MCF 10A (cell line): ENCODE measurements at regions not wholly inside any gene's neighbourhood (a gene's known extent, or its start where the extent isn't known, plus 50 kb on each side); places are given as distances from the start of the nearest gene placed in this dataset.
"Not testable (repeated sequence)": the region's sequence is repeated elsewhere in the genome, so short reads cannot be mapped to it uniquely, and the experiment has no call there.

Experiments
- BruUV-seq: library from RNA; stranded (reverse); fragments of 400-500 nt; replicated peaks from 2 replicates; lab custom pipeline; 2021; lab: Mats Ljungman, UMichigan
- CTCF ChIA-PET: fragments of 300-600 bp; sonication (Branson Sonifier 250); formaldehyde crosslinking; extraction: SDS; loops from one replicate; lab custom pipeline; 2021; ENCODE audit warnings: antibody characterized with exemption, inconsistent platforms; lab: Yijun Ruan, JAX
- POLR2A ChIA-PET: fragments of 300-600, 350-650 bp; sonication (Branson Sonifier 250); formaldehyde crosslinking; extraction: SDS; loops from one replicate; lab custom pipeline; 2020; ENCODE audit warnings: antibody characterized with exemption, inconsistent platforms; lab: Yijun Ruan, JAX
- DNase-seq: peaks from one replicate; pipeline ENCODE4 v3.0.0-alpha.2; 2018; ENCODE audit not compliant: unreplicated experiment
- H3K27ac Mint-ChIP-seq: one replicate; pipeline ENCODE4 v1.8.0; 2022; ENCODE audit warnings: mild to moderate bottlenecking, low read depth, mixed read lengths; ENCODE audit not compliant: unreplicated experiment
- H3K27me3 Mint-ChIP-seq: one replicate; pipeline ENCODE4 v1.8.0; 2022; ENCODE audit warnings: mixed read lengths; ENCODE audit not compliant: insufficient read depth, unreplicated experiment
- H3K36me3 Mint-ChIP-seq: one replicate; pipeline ENCODE4 v1.8.0; 2022; ENCODE audit warnings: mild to moderate bottlenecking, moderate library complexity, mixed read lengths; ENCODE audit not compliant: insufficient read depth, unreplicated experiment
- H3K4me1 Mint-ChIP-seq: one replicate; pipeline ENCODE4 v1.8.0; 2022; ENCODE audit warnings: mixed read lengths; ENCODE audit not compliant: insufficient read depth, unreplicated experiment
- H3K4me3 Mint-ChIP-seq: one replicate; pipeline ENCODE4 v1.8.0; 2022; ENCODE audit warnings: mild to moderate bottlenecking, moderate library complexity, mixed read lengths; ENCODE audit not compliant: unreplicated experiment
- H3K9me3 Mint-ChIP-seq: one replicate; pipeline ENCODE4 v1.8.0; 2022; ENCODE audit warnings: mixed read lengths; ENCODE audit not compliant: unreplicated experiment
- intact Hi-C: fragments of 100-400 bp; cut with micrococcal nuclease; formaldehyde crosslinking; loops from 2 replicates; pipeline ENCODE4 v1.14.1; 2022
- TF ChIP-seq, protein P1 (sequence below): fragments of 200-600 bp; IDR thresholded peaks from one replicate; pipeline ENCODE4 v1.8.0; 2022; ENCODE audit warnings: antibody characterized with exemption, mild to moderate bottlenecking; ENCODE audit not compliant: unreplicated experiment

GRCh38 chr6:92404281-92404680 is 1015.1 kb downstream of the EPHA7 start:
- CTCF ChIA-PET = no interaction called here

GRCh38 chr6:92399911-92400310 is 1019.4 kb downstream of the EPHA7 start:
- intact Hi-C loops = no loop called here
- Mint-ChIP-seq H3K36me3 (no peaks in the 10 kb centered on the region), H3K27ac (no peak overlapping the region), H3K4me1 (no peaks in the 10 kb centered on the region), H3K9me3 (no peaks in the 10 kb centered on the region), H3K4me3 (no peak overlapping the region), H3K27me3 (peaks cover 24% of the 10 kb centered on the region)
- POLR2A ChIA-PET = no interaction called here
- TF ChIP-seq, protein P1, sequence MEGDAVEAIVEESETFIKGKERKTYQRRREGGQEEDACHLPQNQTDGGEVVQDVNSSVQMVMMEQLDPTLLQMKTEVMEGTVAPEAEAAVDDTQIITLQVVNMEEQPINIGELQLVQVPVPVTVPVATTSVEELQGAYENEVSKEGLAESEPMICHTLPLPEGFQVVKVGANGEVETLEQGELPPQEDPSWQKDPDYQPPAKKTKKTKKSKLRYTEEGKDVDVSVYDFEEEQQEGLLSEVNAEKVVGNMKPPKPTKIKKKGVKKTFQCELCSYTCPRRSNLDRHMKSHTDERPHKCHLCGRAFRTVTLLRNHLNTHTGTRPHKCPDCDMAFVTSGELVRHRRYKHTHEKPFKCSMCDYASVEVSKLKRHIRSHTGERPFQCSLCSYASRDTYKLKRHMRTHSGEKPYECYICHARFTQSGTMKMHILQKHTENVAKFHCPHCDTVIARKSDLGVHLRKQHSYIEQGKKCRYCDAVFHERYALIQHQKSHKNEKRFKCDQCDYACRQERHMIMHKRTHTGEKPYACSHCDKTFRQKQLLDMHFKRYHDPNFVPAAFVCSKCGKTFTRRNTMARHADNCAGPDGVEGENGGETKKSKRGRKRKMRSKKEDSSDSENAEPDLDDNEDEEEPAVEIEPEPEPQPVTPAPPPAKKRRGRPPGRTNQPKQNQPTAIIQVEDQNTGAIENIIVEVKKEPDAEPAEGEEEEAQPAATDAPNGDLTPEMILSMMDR = no peak
- no peak for DNase-seq
- CTCF ChIA-PET = interaction anchor here (0.7 kb wide), 1 partner anchor 10 kb away, joined by 3 read pairs; no protein-coding TSS in a partner anchor
- BruUV-seq = no TSS peak

More at GRCh38 chr6:92404281-92404680, 1015.1 kb downstream of the EPHA7 start:
- Mint-ChIP-seq H3K27ac (no peak overlapping the region), H3K9me3 (peaks cover 10% of the 10 kb centered on the region), H3K27me3 (peaks cover 45% of the 10 kb centered on the region), H3K4me3 (no peak overlapping the region), H3K4me1 (no peaks in the 10 kb centered on the region), H3K36me3 (no peaks in the 10 kb centered on the region)
- intact Hi-C loops = no loop called here
- DNase-seq = no peak
- no TSS peak for BruUV-seq
- TF ChIP-seq, protein P1 = no peak
- POLR2A ChIA-PET = no interaction called here

- H3K4me1 Mint-ChIP-seq, H3K36me3 Mint-ChIP-seq, H3K4me3 Mint-ChIP-seq, DNase-seq, BruUV-seq, H3K27me3 Mint-ChIP-seq, H3K9me3 Mint-ChIP-seq, H3K27ac Mint-ChIP-seq, intact Hi-C loops: not testable (repeated sequence)
- ChIA-PET CTCF (interaction anchor here (0.5 to 1.6 kb wide), 2 partner anchors 10 to 715 kb away, joined by 4 to 5 read pairs; no protein-coding TSS in a partner anchor), POLR2A (interaction anchor here (1.0 kb wide), 1 partner anchor 15 kb away, joined by 4 read pairs; no protein-coding TSS in a partner anchor)
Observed at GRCh38 chr6:92388706-92389105, 1030.7 kb downstream of the EPHA7 start.

GRCh38 chr6:92380803-92381601 is 1038.4 kb downstream of the EPHA7 start:
- Mint-ChIP-seq H3K9me3 (no peaks in the 10 kb centered on the region), H3K4me3 (no peak overlapping the region), H3K27ac (no peak overlapping the region), H3K4me1 (no peaks in the 10 kb centered on the region), H3K36me3 (no peaks in the 10 kb centered on the region), H3K27me3 (peaks cover 10% of the 10 kb centered on the region)
- no TSS peak for BruUV-seq
- POLR2A ChIA-PET = no interaction called here
- TF ChIP-seq, protein P1 = no peak
- CTCF ChIA-PET = interaction anchor here (0.7 kb wide), 1 partner anchor 199 kb away, joined by 3 read pairs; no protein-coding TSS in a partner anchor
- DNase-seq = no peak
- intact Hi-C loops = no loop called here
